ENCODE measurements at regions not wholly inside any gene's neighbourhood (a gene's known extent, or its start where the extent isn't known, plus 50 kb on each side); places are given as distances from the start of the nearest gene placed in this dataset.

GRCh38 chr7:156275292-156275691, 365.3 kb upstream of the RNF32 start:
- TF ChIP-seq YY1 (IDR thresholded peaks at IDR 0.05; ENCODE audit: low read depth) (no peak), EGR1 (IDR thresholded peaks at IDR 0.05) (no peak), NFIC (IDR thresholded peaks at IDR 0.05) (no peak), EP300 (IDR thresholded peaks at IDR 0.05; ENCODE audit: borderline replicate concordance) (no peak), RAD21 (IDR thresholded peaks at IDR 0.05; ENCODE audit: low read depth) (no peak), USF1 (IDR thresholded peaks at IDR 0.05) (no peak), ZBTB7A (IDR thresholded peaks at IDR 0.05; ENCODE audit: low read depth) (no peak)

- TF ChIP-seq EP300 (IDR thresholded peaks at IDR 0.05; ENCODE audit: borderline replicate concordance) (no peak), FOXM1 (IDR thresholded peaks at IDR 0.05; ENCODE audit: borderline replicate concordance, low read depth) (no peak), CREB1 (IDR thresholded peaks at IDR 0.05; ENCODE audit: low read depth) (no peak), YY1 (IDR thresholded peaks at IDR 0.05; ENCODE audit: low read depth) (no peak), EGR1 (IDR thresholded peaks at IDR 0.05) (no peak), TAF1 (IDR thresholded peaks at IDR 0.05; ENCODE audit: low read depth) (no peak), ZBTB7A (IDR thresholded peaks at IDR 0.05; ENCODE audit: low read depth) (no peak), USF1 (IDR thresholded peaks at IDR 0.05) (no peak), REST (IDR thresholded peaks at IDR 0.05; ENCODE audit: low read depth) (no peak), MAX (IDR thresholded peaks at IDR 0.05) (no peak), TEAD4 (IDR thresholded peaks at IDR 0.05) (no peak), RAD21 (IDR thresholded peaks at IDR 0.05; ENCODE audit: low read depth) (no peak), TCF12 (IDR thresholded peaks at IDR 0.05; ENCODE audit: low read depth) (no peak), NFIC (IDR thresholded peaks at IDR 0.05) (no peak)
These were observed 366.0 kb upstream of the RNF32 start for GRCh38 chr7:156274557-156274956.

GRCh38 chr7:156261581-156261980, 379.0 kb upstream of the RNF32 start:
- TF ChIP-seq EP300 (IDR thresholded peaks at IDR 0.05; ENCODE audit: borderline replicate concordance) (no peak), TCF12 (IDR thresholded peaks at IDR 0.05; ENCODE audit: low read depth) (no peak), FOXM1 (IDR thresholded peaks at IDR 0.05; ENCODE audit: borderline replicate concordance, low read depth) (no peak), USF1 (IDR thresholded peaks at IDR 0.05) (no peak), ZBTB7A (IDR thresholded peaks at IDR 0.05; ENCODE audit: low read depth) (no peak), NFIC (IDR thresholded peaks at IDR 0.05) (no peak), TAF1 (IDR thresholded peaks at IDR 0.05; ENCODE audit: low read depth) (no peak), REST (IDR thresholded peaks at IDR 0.05; ENCODE audit: low read depth) (no peak), EGR1 (IDR thresholded peaks at IDR 0.05) (no peak), TEAD4 (IDR thresholded peaks at IDR 0.05) (no peak), YY1 (IDR thresholded peaks at IDR 0.05; ENCODE audit: low read depth) (no peak), RAD21 (IDR thresholded peaks at IDR 0.05; ENCODE audit: low read depth) (no peak), CREB1 (IDR thresholded peaks at IDR 0.05; ENCODE audit: low read depth) (no peak), CEBPB (IDR thresholded peaks at IDR 0.05) (no peak), MAX (IDR thresholded peaks at IDR 0.05) (no peak)

GRCh38 chr7:156257904-156258303, 382.7 kb upstream of the RNF32 start:
- TF ChIP-seq USF1 (IDR thresholded peaks at IDR 0.05): no peak
- TF ChIP-seq TEAD4 (IDR thresholded peaks at IDR 0.05): no peak
- no peak for TF ChIP-seq CEBPB (IDR thresholded peaks at IDR 0.05)
- TF ChIP-seq CREB1 (IDR thresholded peaks at IDR 0.05; ENCODE audit: low read depth): no peak
- TF ChIP-seq YY1 (IDR thresholded peaks at IDR 0.05; ENCODE audit: low read depth): no peak
- TF ChIP-seq TCF12 (IDR thresholded peaks at IDR 0.05; ENCODE audit: low read depth): no peak
- TF ChIP-seq REST (IDR thresholded peaks at IDR 0.05; ENCODE audit: low read depth): no peak
- TF ChIP-seq ZBTB7A (IDR thresholded peaks at IDR 0.05; ENCODE audit: low read depth): no peak
- no peak for TF ChIP-seq MAX (IDR thresholded peaks at IDR 0.05)
- no peak for TF ChIP-seq TAF1 (IDR thresholded peaks at IDR 0.05; ENCODE audit: low read depth)

Data from Ishikawa (cell line).